NCI-H2196 (cell line): ENCODE measurements at regions not wholly inside any gene's neighbourhood (a gene's known extent, or its start where the extent isn't known, plus 50 kb on each side); places are given as distances from the start of the nearest gene placed in this dataset.
"Not testable (repeated sequence)": the region's sequence is repeated elsewhere in the genome, so short reads cannot be mapped to it uniquely, and the experiment has no call there.

Experiments used
- DNase-seq: peaks from one replicate; lab custom pipeline; 2025; ENCODE audit not compliant: unreplicated experiment; lab: John Stamatoyannopoulos, UW

GRCh38 chr3:190193210-190193609, 72.5 kb upstream of the P3H2 start:
- DNase-seq = no peak

- no peak for DNase-seq
Observed at GRCh38 chr3:190192739-190193138, 72.0 kb upstream of the P3H2 start.

- no peak for DNase-seq
Observed at GRCh38 chr3:190192087-190192486, 71.4 kb upstream of the P3H2 start.

GRCh38 chr3:190188197-190188596, 67.5 kb upstream of the P3H2 start:
- no peak for DNase-seq

- DNase-seq = no peak
Observed at GRCh38 chr3:190183121-190183520, 62.4 kb upstream of the P3H2 start.

GRCh38 chr3:190182418-190183043, 61.8 kb upstream of the P3H2 start:
- DNase-seq = no peak

- no peak for DNase-seq
Observed at GRCh38 chr3:190180268-190180667, 59.6 kb upstream of the P3H2 start.

- no peak for DNase-seq
Observed at GRCh38 chr3:190178779-190179178, 58.1 kb upstream of the P3H2 start.

GRCh38 chr3:190176933-190177525, 56.3 kb upstream of the P3H2 start:
- DNase-seq = not testable (repeated sequence)

- DNase-seq = not testable (repeated sequence)
Observed at GRCh38 chr3:190176106-190176505, 55.4 kb upstream of the P3H2 start.

GRCh38 chr3:190175490-190175889, 54.8 kb upstream of the P3H2 start:
- no peak for DNase-seq

- no peak for DNase-seq
Observed at GRCh38 chr3:190174471-190174870, 53.8 kb upstream of the P3H2 start.

- DNase-seq = no peak
Observed at GRCh38 chr3:190173426-190173825, 52.7 kb upstream of the P3H2 start.

GRCh38 chr3:190172751-190173150, 52.1 kb upstream of the P3H2 start:
- no peak for DNase-seq
